GM12872 (cell line): ENCODE measurements at regions not wholly inside any gene's neighbourhood (a gene's known extent, or its start where the extent isn't known, plus 50 kb on each side); places are given as distances from the start of the nearest gene placed in this dataset.

Source experiments
- CTCF ChIP-seq: IDR thresholded peaks from 3 replicates; pipeline ENCODE4 v1.5.1; 2011; ENCODE audit warnings: low read depth, mild to moderate bottlenecking, low read length, moderate library complexity; ENCODE audit not compliant: insufficient read depth

GRCh38 chr2:234300932-234301823 is 195.7 kb downstream of the ARL4C start:
- TF ChIP-seq CTCF = no peak

DNA sequence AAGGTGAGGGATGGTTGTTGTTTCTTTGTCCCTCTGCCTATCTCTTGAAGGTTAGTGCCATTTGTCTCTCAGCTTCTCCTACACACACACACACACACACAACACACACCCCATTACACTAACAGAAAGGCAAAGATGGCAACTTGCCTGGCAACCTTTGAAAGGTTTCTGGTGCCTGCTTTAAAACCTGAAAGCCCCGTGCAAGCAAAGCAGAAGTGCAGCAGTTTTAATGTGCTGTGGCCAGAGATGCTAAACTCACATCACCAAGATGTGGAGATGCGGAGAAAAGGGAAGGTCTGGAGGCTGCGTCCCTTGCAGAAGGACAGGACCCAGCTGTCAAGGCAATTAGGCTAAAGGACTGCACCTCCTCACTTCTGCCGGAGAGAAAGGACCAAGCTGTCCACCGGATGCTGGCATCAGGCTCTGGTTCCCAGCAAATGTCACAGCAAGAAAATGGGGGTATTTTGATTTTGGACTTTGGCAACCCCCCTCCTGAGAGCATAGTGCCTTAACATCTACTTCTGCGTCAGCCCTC is 196.4 kb downstream of the ARL4C start:
- TF ChIP-seq CTCF = no peak

GRCh38 chr2:234298918-234299317 is 198.0 kb downstream of the ARL4C start:
- no peak for TF ChIP-seq CTCF

- no peak for TF ChIP-seq CTCF
Observed at GRCh38 chr2:234296991-234297390, 199.9 kb downstream of the ARL4C start.

DNA sequence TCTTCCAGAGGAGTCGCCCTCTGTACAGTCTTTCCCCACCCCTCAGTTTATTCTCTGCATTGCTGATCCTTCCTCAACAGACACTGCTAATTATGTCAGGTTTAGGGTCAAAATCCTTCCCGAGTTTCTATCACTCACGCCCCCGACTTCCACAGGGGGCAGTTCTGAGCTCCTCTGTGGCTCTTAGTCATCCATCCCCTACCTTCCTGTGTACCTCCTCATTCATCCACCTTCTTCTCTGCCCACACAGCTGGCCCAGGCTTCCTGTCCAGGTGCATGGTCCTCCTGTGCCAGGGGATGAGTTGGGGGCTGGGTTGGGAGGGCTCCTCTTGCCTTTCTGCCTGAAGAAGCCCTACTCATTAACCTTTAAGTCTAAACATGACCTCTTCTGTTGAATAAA is 202.9 kb downstream of the ARL4C start:
- 0 out of 3 replicates have a peak, but pooled peaks have one; percentile 19 for TF ChIP-seq CTCF

DNA sequence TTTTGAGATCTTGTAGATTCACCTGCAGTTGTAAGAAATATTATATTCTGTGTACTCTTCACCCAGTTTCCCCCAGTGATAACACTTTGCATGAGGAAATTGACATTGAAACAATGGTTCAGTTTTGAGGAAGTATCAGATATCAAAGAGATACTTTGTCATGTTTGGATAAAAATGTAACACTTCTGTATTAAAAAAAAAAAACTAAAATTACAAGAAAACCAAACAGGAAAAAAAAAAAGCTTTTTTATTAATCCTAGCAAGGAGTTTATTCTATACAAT is 204.0 kb downstream of the ARL4C start:
- no peak for TF ChIP-seq CTCF

- no peak for TF ChIP-seq CTCF
Observed at GRCh38 chr2:234292205-234292961, 204.5 kb downstream of the ARL4C start.
